HEK293 (cell line): ENCODE measurements at regions not wholly inside any gene's neighbourhood (a gene's known extent, or its start where the extent isn't known, plus 50 kb on each side); places are given as distances from the start of the nearest gene placed in this dataset.

ENCODE experiments used
- FEZF1 ChIP-seq: fragments of 450-650 bp; formaldehyde crosslinking; IDR thresholded peaks from 2 replicates; pipeline ENCODE4 v1.5.1; 2016; ENCODE audit warnings: missing biosample characterization, missing genetic modification characterization
- GFI1B ChIP-seq: fragments of 450-650 bp; formaldehyde crosslinking; IDR thresholded peaks from 2 replicates; pipeline ENCODE4 v1.5.1; 2016; ENCODE audit warnings: missing biosample characterization, missing genetic modification characterization
- GLIS1 ChIP-seq: fragments of 450-650 bp; formaldehyde crosslinking; IDR thresholded peaks from 2 replicates; pipeline ENCODE4 v1.5.1; 2016; ENCODE audit warnings: missing biosample characterization, missing genetic modification characterization
- HOXC10 ChIP-seq: sonication (generic); formaldehyde crosslinking; IDR thresholded peaks from 2 replicates; pipeline ENCODE4 v1.8.1; 2023; ENCODE audit warnings: mild to moderate bottlenecking, missing genetic modification reagents
- KLF10 ChIP-seq: fragments of 450-650 bp; IDR thresholded peaks from 2 replicates; pipeline ENCODE4 v1.5.1; 2018; ENCODE audit warnings: missing biosample characterization, mild to moderate bottlenecking, missing genetic modification characterization
- MEIS1 ChIP-seq: sonication (generic); formaldehyde crosslinking; IDR thresholded peaks from 2 replicates; pipeline ENCODE4 v1.8.1; 2022; ENCODE audit warnings: missing genetic modification reagents, mild to moderate bottlenecking, borderline replicate concordance
- SCRT2 ChIP-seq: fragments of 450-650 bp; formaldehyde crosslinking; IDR thresholded peaks from 2 replicates; pipeline ENCODE4 v1.5.1; 2016; ENCODE audit warnings: missing biosample characterization, missing genetic modification characterization
- ZBTB8A ChIP-seq: fragments of 450-650 bp; formaldehyde crosslinking; IDR thresholded peaks from 2 replicates; pipeline ENCODE4 v1.5.1; 2016; ENCODE audit warnings: missing biosample characterization, missing genetic modification characterization
- ZNF112 ChIP-seq: fragments of 450-650 bp; formaldehyde crosslinking; IDR thresholded peaks from 2 replicates; pipeline ENCODE4 v1.5.0; 2017; ENCODE audit warnings: missing biosample characterization, missing genetic modification characterization
- ZNF140 ChIP-seq: fragments of 450-650 bp; formaldehyde crosslinking; IDR thresholded peaks from 2 replicates; pipeline ENCODE4 v1.5.1; 2016; ENCODE audit warnings: missing biosample characterization, missing genetic modification characterization
- ZNF16 ChIP-seq: fragments of 450-650 bp; formaldehyde crosslinking; IDR thresholded peaks from 2 replicates; pipeline ENCODE4 v1.5.1; 2016; ENCODE audit warnings: low read depth, missing biosample characterization, missing genetic modification characterization
- ZNF2 ChIP-seq: fragments of 450-650 bp; formaldehyde crosslinking; IDR thresholded peaks from 2 replicates; pipeline ENCODE4 v1.5.1; 2016; ENCODE audit warnings: missing biosample characterization, missing genetic modification characterization
- ZNF211 ChIP-seq: fragments of 450-650 bp; formaldehyde crosslinking; IDR thresholded peaks from 2 replicates; pipeline ENCODE4 v1.5.1; 2016; ENCODE audit warnings: low read depth, missing biosample characterization, missing genetic modification characterization
- ZNF221 ChIP-seq: fragments of 450-650 bp; formaldehyde crosslinking; IDR thresholded peaks from 2 replicates; pipeline ENCODE4 v1.5.1; 2017; ENCODE audit warnings: missing biosample characterization, missing genetic modification characterization, borderline replicate concordance
- ZNF223 ChIP-seq: fragments of 450-650 bp; formaldehyde crosslinking; IDR thresholded peaks from 2 replicates; pipeline ENCODE4 v1.5.1; 2016; ENCODE audit warnings: missing biosample characterization, missing genetic modification characterization
- ZNF266 ChIP-seq: fragments of 450-650 bp; formaldehyde crosslinking; IDR thresholded peaks from 2 replicates; pipeline ENCODE4 v1.5.1; 2016; ENCODE audit warnings: missing biosample characterization, missing genetic modification characterization, low read depth
- ZNF292 ChIP-seq: fragments of 450-650 bp; formaldehyde crosslinking; IDR thresholded peaks from 2 replicates; pipeline ENCODE4 v1.5.1; 2016; ENCODE audit warnings: low read depth, missing biosample characterization, missing genetic modification characterization, borderline replicate concordance
- ZNF391 ChIP-seq: fragments of 450-650 bp; formaldehyde crosslinking; IDR thresholded peaks from 2 replicates; pipeline ENCODE4 v1.5.1; 2016; ENCODE audit warnings: low read depth, missing biosample characterization, missing genetic modification characterization, borderline replicate concordance
- ZNF394 ChIP-seq: fragments of 450-650 bp; formaldehyde crosslinking; IDR thresholded peaks from 2 replicates; pipeline ENCODE4 v1.5.1; 2016; ENCODE audit warnings: missing biosample characterization, missing genetic modification characterization, mild to moderate bottlenecking, moderate library complexity, borderline replicate concordance
- ZNF404 ChIP-seq: fragments of 450-650 bp; formaldehyde crosslinking; IDR thresholded peaks from 2 replicates; pipeline ENCODE4 v1.5.1; 2017; ENCODE audit warnings: missing biosample characterization, missing genetic modification characterization
- ZNF433 ChIP-seq: fragments of 450-650 bp; formaldehyde crosslinking; IDR thresholded peaks from 2 replicates; pipeline ENCODE4 v1.5.1; 2016; ENCODE audit warnings: missing biosample characterization, missing genetic modification characterization, low read depth
- ZNF549 ChIP-seq: fragments of 450-650 bp; IDR thresholded peaks from 2 replicates; pipeline ENCODE4 v1.5.1; 2018; ENCODE audit warnings: missing biosample characterization, missing genetic modification characterization, mild to moderate bottlenecking, inconsistent platforms, moderate library complexity
- ZNF555 ChIP-seq: fragments of 450-650 bp; formaldehyde crosslinking; conservative IDR thresholded peaks from 2 replicates; pipeline ENCODE4 v1.5.1; 2017; ENCODE audit warnings: missing biosample characterization, mild to moderate bottlenecking, missing genetic modification characterization, inconsistent platforms
- ZNF558 ChIP-seq: fragments of 450-650 bp; formaldehyde crosslinking; IDR thresholded peaks from 2 replicates; pipeline ENCODE4 v1.5.1; 2016; ENCODE audit warnings: missing biosample characterization, missing genetic modification characterization
- ZNF624 ChIP-seq: fragments of 450-650 bp; formaldehyde crosslinking; IDR thresholded peaks from 2 replicates; pipeline ENCODE4 v1.5.1; 2017; ENCODE audit warnings: missing biosample characterization, missing genetic modification characterization
- ZNF664 ChIP-seq: fragments of 450-650 bp; formaldehyde crosslinking; IDR thresholded peaks from 2 replicates; pipeline ENCODE4 v1.5.1; 2016; ENCODE audit warnings: missing biosample characterization, missing genetic modification characterization
- ZNF76 ChIP-seq: fragments of 450-650 bp; formaldehyde crosslinking; IDR thresholded peaks from 2 replicates; pipeline ENCODE4; 2016; ENCODE audit warnings: low read depth, missing biosample characterization, missing genetic modification characterization, borderline replicate concordance
- ZNF830 ChIP-seq: fragments of 450-650 bp; IDR thresholded peaks from 2 replicates; pipeline ENCODE4 v1.5.0; 2018; ENCODE audit warnings: missing biosample characterization, missing genetic modification characterization, low read depth, mild to moderate bottlenecking, moderate library complexity
- TF ChIP-seq, protein P1 (sequence below): fragments of 450-650 bp; formaldehyde crosslinking; conservative IDR thresholded peaks from 2 replicates; pipeline ENCODE4 v1.5.1; 2016; ENCODE audit warnings: low read depth, missing biosample characterization, missing genetic modification characterization
- TF ChIP-seq, protein P2 (sequence below): fragments of 450-650 bp; formaldehyde crosslinking; IDR thresholded peaks from 2 replicates; pipeline ENCODE4 v1.5.1; 2016; ENCODE audit warnings: missing biosample characterization, missing genetic modification characterization
- TF ChIP-seq, protein P3 (sequence below): fragments of 450-650 bp; formaldehyde crosslinking; IDR thresholded peaks from 2 replicates; pipeline ENCODE4 v1.5.1; 2016; ENCODE audit warnings: missing biosample characterization, missing genetic modification characterization, borderline replicate concordance
- TF ChIP-seq, protein P4 (sequence below): fragments of 450-650 bp; formaldehyde crosslinking; IDR thresholded peaks from 2 replicates; pipeline ENCODE4 v1.5.1; 2016; ENCODE audit warnings: missing biosample characterization, missing genetic modification characterization
- TF ChIP-seq, protein P5 (sequence below): IDR thresholded peaks from 2 replicates; pipeline ENCODE4 v1.6.1; 2011; ENCODE audit warnings: mild to moderate bottlenecking, low read depth, low read length, borderline replicate concordance

DNA sequence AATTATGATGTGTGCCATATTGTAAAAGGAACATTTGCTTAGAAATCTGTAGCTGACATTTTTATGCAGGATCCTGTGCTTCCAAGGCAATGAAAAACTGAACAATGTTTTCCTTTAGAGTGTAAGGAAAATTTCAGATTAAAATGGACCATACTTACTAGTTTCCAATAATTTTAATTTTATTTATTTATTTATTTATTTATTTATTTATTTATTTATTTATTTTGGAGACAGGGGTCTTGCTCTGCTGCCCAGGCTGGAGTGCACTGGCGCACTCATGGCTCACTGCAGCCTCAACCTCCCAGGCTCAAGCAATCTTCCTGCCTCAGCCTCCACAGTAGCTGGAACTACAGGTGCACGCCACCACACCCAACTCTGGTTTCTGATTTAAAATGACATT, 369.8 kb upstream of the HAND2 start (continued):
- TF ChIP-seq, protein P1, sequence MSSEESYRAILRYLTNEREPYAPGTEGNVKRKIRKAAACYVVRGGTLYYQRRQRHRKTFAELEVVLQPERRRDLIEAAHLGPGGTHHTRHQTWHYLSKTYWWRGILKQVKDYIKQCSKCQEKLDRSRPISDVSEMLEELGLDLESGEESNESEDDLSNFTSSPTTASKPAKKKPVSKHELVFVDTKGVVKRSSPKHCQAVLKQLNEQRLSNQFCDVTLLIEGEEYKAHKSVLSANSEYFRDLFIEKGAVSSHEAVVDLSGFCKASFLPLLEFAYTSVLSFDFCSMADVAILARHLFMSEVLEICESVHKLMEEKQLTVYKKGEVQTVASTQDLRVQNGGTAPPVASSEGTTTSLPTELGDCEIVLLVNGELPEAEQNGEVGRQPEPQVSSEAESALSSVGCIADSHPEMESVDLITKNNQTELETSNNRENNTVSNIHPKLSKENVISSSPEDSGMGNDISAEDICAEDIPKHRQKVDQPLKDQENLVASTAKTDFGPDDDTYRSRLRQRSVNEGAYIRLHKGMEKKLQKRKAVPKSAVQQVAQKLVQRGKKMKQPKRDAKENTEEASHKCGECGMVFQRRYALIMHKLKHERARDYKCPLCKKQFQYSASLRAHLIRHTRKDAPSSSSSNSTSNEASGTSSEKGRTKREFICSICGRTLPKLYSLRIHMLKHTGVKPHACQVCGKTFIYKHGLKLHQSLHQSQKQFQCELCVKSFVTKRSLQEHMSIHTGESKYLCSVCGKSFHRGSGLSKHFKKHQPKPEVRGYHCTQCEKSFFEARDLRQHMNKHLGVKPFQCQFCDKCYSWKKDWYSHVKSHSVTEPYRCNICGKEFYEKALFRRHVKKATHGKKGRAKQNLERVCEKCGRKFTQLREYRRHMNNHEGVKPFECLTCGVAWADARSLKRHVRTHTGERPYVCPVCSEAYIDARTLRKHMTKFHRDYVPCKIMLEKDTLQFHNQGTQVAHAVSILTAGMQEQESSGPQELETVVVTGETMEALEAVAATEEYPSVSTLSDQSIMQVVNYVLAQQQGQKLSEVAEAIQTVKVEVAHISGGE (tag by site-specific recombination): peak; percentile 57
- TF ChIP-seq ZNF292 (tag by site-specific recombination) (no peak), ZNF664 (no peak), ZNF555 (peak; percentile 60), ZNF433 (tag by site-specific recombination) (no peak), ZNF624 (tag by site-specific recombination) (no peak), ZNF549 (tag by site-specific recombination) (no peak), ZNF112 (tag by site-specific recombination) (no peak), ZNF140 (tag by site-specific recombination) (0 out of 2 replicates have a peak, but pooled peaks have one; percentile 25), KLF10 (tag by site-specific recombination) (no peak), ZNF221 (tag by site-specific recombination) (no peak), SCRT2 (no peak), ZNF830 (no peak), ZNF391 (tag by site-specific recombination) (no peak), ZNF76 (no peak), HOXC10 (no peak), ZNF223 (tag by site-specific recombination) (no peak), GLIS1 (tag by site-specific recombination) (no peak), ZNF558 (tag by site-specific recombination) (0 out of 2 replicates have a peak, but pooled peaks have one; percentile 40), ZNF16 (tag by site-specific recombination) (no peak), ZNF266 (tag by site-specific recombination) (no peak), GFI1B (tag by site-specific recombination) (no peak), ZNF404 (tag by site-specific recombination) (no peak), ZNF2 (no peak), MEIS1 (CRISPR knock-in tag) (no peak), FEZF1 (tag by site-specific recombination) (no peak), ZNF211 (tag by site-specific recombination) (no peak), ZBTB8A (tag by site-specific recombination) (peak; percentile 39; the same call in 1 of the 2 replicates), ZNF394 (tag by site-specific recombination) (peak; percentile 75; the same call in 1 of the 2 replicates)
- TF ChIP-seq, protein P2, sequence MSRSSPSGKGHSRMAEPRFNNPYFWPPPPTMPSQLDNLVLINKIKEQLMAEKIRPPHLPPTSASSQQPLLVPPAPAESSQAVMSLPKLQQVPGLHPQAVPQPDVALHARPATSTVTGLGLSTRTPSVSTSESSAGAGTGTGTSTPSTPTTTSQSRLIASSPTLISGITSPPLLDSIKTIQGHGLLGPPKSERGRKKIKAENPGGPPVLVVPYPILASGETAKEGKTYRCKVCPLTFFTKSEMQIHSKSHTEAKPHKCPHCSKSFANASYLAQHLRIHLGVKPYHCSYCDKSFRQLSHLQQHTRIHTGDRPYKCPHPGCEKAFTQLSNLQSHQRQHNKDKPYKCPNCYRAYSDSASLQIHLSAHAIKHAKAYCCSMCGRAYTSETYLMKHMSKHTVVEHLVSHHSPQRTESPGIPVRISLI (tag by site-specific recombination): no peak
- TF ChIP-seq, protein P3, sequence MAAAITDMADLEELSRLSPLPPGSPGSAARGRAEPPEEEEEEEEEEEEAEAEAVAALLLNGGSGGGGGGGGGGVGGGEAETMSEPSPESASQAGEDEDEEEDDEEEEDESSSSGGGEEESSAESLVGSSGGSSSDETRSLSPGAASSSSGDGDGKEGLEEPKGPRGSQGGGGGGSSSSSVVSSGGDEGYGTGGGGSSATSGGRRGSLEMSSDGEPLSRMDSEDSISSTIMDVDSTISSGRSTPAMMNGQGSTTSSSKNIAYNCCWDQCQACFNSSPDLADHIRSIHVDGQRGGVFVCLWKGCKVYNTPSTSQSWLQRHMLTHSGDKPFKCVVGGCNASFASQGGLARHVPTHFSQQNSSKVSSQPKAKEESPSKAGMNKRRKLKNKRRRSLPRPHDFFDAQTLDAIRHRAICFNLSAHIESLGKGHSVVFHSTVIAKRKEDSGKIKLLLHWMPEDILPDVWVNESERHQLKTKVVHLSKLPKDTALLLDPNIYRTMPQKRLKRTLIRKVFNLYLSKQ (tag by site-specific recombination): no peak
- TF ChIP-seq, protein P4, sequence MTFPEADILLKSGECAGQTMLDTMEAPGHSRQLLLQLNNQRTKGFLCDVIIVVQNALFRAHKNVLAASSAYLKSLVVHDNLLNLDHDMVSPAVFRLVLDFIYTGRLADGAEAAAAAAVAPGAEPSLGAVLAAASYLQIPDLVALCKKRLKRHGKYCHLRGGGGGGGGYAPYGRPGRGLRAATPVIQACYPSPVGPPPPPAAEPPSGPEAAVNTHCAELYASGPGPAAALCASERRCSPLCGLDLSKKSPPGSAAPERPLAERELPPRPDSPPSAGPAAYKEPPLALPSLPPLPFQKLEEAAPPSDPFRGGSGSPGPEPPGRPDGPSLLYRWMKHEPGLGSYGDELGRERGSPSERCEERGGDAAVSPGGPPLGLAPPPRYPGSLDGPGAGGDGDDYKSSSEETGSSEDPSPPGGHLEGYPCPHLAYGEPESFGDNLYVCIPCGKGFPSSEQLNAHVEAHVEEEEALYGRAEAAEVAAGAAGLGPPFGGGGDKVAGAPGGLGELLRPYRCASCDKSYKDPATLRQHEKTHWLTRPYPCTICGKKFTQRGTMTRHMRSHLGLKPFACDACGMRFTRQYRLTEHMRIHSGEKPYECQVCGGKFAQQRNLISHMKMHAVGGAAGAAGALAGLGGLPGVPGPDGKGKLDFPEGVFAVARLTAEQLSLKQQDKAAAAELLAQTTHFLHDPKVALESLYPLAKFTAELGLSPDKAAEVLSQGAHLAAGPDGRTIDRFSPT (tag by site-specific recombination): no peak
- TF ChIP-seq, protein P5, sequence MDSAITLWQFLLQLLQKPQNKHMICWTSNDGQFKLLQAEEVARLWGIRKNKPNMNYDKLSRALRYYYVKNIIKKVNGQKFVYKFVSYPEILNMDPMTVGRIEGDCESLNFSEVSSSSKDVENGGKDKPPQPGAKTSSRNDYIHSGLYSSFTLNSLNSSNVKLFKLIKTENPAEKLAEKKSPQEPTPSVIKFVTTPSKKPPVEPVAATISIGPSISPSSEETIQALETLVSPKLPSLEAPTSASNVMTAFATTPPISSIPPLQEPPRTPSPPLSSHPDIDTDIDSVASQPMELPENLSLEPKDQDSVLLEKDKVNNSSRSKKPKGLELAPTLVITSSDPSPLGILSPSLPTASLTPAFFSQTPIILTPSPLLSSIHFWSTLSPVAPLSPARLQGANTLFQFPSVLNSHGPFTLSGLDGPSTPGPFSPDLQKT: no peak
